Nephron progenitor cell (in vitro differentiated cells): ENCODE measurements at regions not wholly inside any gene's neighbourhood (a gene's known extent, or its start where the extent isn't known, plus 50 kb on each side); places are given as distances from the start of the nearest gene placed in this dataset.

Source experiments
- DNase-seq: peaks from one replicate; pipeline ENCODE4 v3.0.0; 2021
- H3K27ac Mint-ChIP-seq: 2 replicates; pipeline ENCODE4 v1.8.0; 2021; ENCODE audit warnings: mild to moderate bottlenecking, moderate library complexity, mixed read lengths
- H3K27me3 Mint-ChIP-seq: 2 replicates; pipeline ENCODE4 v1.8.0; 2021; ENCODE audit warnings: mild to moderate bottlenecking, low read depth, mixed read lengths; ENCODE audit not compliant: poor library complexity
- H3K36me3 Mint-ChIP-seq: 2 replicates; pipeline ENCODE4 v1.8.0; 2021; ENCODE audit warnings: low read depth, mixed read lengths
- H3K4me1 Mint-ChIP-seq: 2 replicates; pipeline ENCODE4 v1.8.0; 2021; ENCODE audit warnings: mixed read lengths
- H3K4me3 Mint-ChIP-seq: 2 replicates; pipeline ENCODE4 v1.8.0; 2021; ENCODE audit warnings: mild to moderate bottlenecking, moderate library complexity, mixed read lengths
- H3K9me3 Mint-ChIP-seq: 2 replicates; pipeline ENCODE4 v1.8.0; 2021; ENCODE audit warnings: mild to moderate bottlenecking, moderate library complexity, mixed read lengths
- CTCF ChIP-seq: fragments of 200-600 bp; sonication (generic); IDR thresholded peaks from 2 replicates; pipeline ENCODE4 v1.5.0; 2021; ENCODE audit warnings: antibody characterized with exemption

- TF ChIP-seq CTCF: no peak
- no peaks in the 10 kb centered on the region for H3K9me3 Mint-ChIP-seq
- DNase-seq: no peak
- peaks cover 9% of the 10 kb centered on the region for H3K4me1 Mint-ChIP-seq
- no peak overlapping the region for H3K4me3 Mint-ChIP-seq
- H3K27ac Mint-ChIP-seq: no peak overlapping the region
- H3K27me3 Mint-ChIP-seq: peaks cover 75% of the 10 kb centered on the region
- no peaks in the 10 kb centered on the region for H3K36me3 Mint-ChIP-seq
Observed at GRCh38 chr6:37766717-37767116, 52.8 kb upstream of the ZFAND3 start.

GRCh38 chr6:37765182-37765775 is 54.2 kb upstream of the ZFAND3 start:
- Mint-ChIP-seq H3K36me3 (no peaks in the 10 kb centered on the region), H3K27me3 (peaks cover 86% of the 10 kb centered on the region), H3K27ac (no peak overlapping the region), H3K4me3 (no peak overlapping the region), H3K4me1 (peaks cover 9% of the 10 kb centered on the region), H3K9me3 (no peaks in the 10 kb centered on the region)
- no peak for TF ChIP-seq CTCF
- DNase-seq: no peak

GRCh38 chr6:37763413-37763812 is 56.1 kb upstream of the ZFAND3 start:
- H3K4me3 Mint-ChIP-seq: no peak overlapping the region

GRCh38 chr6:37762806-37763205 is 56.7 kb upstream of the ZFAND3 start:
- DNase-seq: no peak
- no peaks in the 10 kb centered on the region for H3K9me3 Mint-ChIP-seq
- no peak overlapping the region for H3K4me3 Mint-ChIP-seq
- H3K36me3 Mint-ChIP-seq: no peaks in the 10 kb centered on the region
- peaks cover 97% of the 10 kb centered on the region for H3K27me3 Mint-ChIP-seq
- peaks cover 19% of the 10 kb centered on the region for H3K4me1 Mint-ChIP-seq
- H3K27ac Mint-ChIP-seq: no peak overlapping the region
- TF ChIP-seq CTCF: no peak

More at GRCh38 chr6:37763413-37763812, 56.1 kb upstream of the ZFAND3 start:
- DNase-seq: no peak
- peaks cover 100% of the 10 kb centered on the region for H3K27me3 Mint-ChIP-seq
- H3K4me1 Mint-ChIP-seq: peaks cover 19% of the 10 kb centered on the region
- TF ChIP-seq CTCF: no peak
- H3K9me3 Mint-ChIP-seq: no peaks in the 10 kb centered on the region
- no peaks in the 10 kb centered on the region for H3K36me3 Mint-ChIP-seq
- H3K27ac Mint-ChIP-seq: no peak overlapping the region

GRCh38 chr6:37761554-37762271 is 57.8 kb upstream of the ZFAND3 start:
- Mint-ChIP-seq H3K36me3 (no peaks in the 10 kb centered on the region), H3K4me1 (peaks cover 19% of the 10 kb centered on the region), H3K9me3 (no peaks in the 10 kb centered on the region), H3K27ac (no peak overlapping the region), H3K4me3 (no peak overlapping the region), H3K27me3 (peaks cover 94% of the 10 kb centered on the region)
- TF ChIP-seq CTCF: no peak
- DNase-seq: no peak
